Heart left ventricle (tissue), 16 donors: ENCODE measurements at regions not wholly inside any gene's neighbourhood (a gene's known extent, or its start where the extent isn't known, plus 50 kb on each side); places are given as distances from the start of the nearest gene placed in this dataset.

Experiments
- ATAC-seq, 4 donors: fragments of 200-7000 bp; cut with Tn5 transposase; one replicate each; pipeline ENCODE4 v1.9.1; 2020 to 2022; ENCODE audit warnings: moderate library complexity in 4 of 4, mild to moderate bottlenecking in 3 of 4, moderate number of reproducible peaks in 1 of 4
- DNase-seq, 5 donors: peaks; one replicate each; pipeline ENCODE4 v3.0.0-alpha.2; 2020
- H3K27ac ChIP-seq, 12 donors: fragments of 200-600 bp; sonication (generic) in 4 of 12; one replicate each; pipeline versions ENCODE4 v1.5.0 to v1.8.0; 2016 to 2022; ENCODE audit warnings: mild to moderate bottlenecking in 2 of 12
- H3K27me3 ChIP-seq, 9 donors: fragments of 200-600 bp; sonication (generic) in 2 of 9; one replicate each; pipeline versions ENCODE4 v1.5.1 to v1.8.0; 2016 to 2022; ENCODE audit warnings: mild to moderate bottlenecking in 3 of 9
- H3K36me3 ChIP-seq, 9 donors: fragments of 200-600 bp; sonication (generic) in 2 of 9; one replicate each; pipeline versions ENCODE4 v1.5.0 to v1.8.0; 2018 to 2022; ENCODE audit warnings: mild to moderate bottlenecking in 2 of 9
- H3K4me1 ChIP-seq, 12 donors: fragments of 200-600 bp; sonication (generic) in 4 of 12; one replicate each; pipeline versions ENCODE4 v1.5.0 to v1.8.0; 2016 to 2022; ENCODE audit warnings: mild to moderate bottlenecking in 3 of 12
- H3K4me3 ChIP-seq, 12 donors: fragments of 200-600 bp; sonication (generic) in 4 of 12; one replicate each; pipeline versions ENCODE4 v1.5.0 to v1.8.0; 2017 to 2022; ENCODE audit warnings: mild to moderate bottlenecking in 9 of 12, moderate library complexity in 4 of 12
- H3K9me3 ChIP-seq, 12 donors: fragments of 200-600 bp; sonication (generic) in 4 of 12; one replicate each; pipeline versions ENCODE4 v1.5.0 to v1.8.0; 2016 to 2022; ENCODE audit warnings: mild to moderate bottlenecking in 1 of 12
- CTCF ChIP-seq, 12 donors: fragments of 200-600 bp; sonication (generic) in 4 of 12; IDR thresholded peaks; one replicate each; pipeline versions ENCODE4 v1.5.0 to v1.8.0; 2018 to 2022; ENCODE audit warnings: antibody characterized with exemption in 12 of 12, mild to moderate bottlenecking in 5 of 12
- POLR2A ChIP-seq, 2 donors: fragments of 450-650 bp; IDR thresholded peaks; one replicate each; pipeline ENCODE4 v1.6.1; 2017; ENCODE audit warnings: antibody characterized with exemption in 2 of 2, mild to moderate bottlenecking in 2 of 2, moderate library complexity in 2 of 2
- WGBS, 4 donors: extraction: QIAGEN DNeasy Blood & Tissue Kit in 2 of 4; methylation state at CpG; one replicate each; pipeline versions ENCODE4 v1.1.5 to v1.1.7; 2013 to 2018; 5-methylcytosine and 5-hydroxymethylcytosine counted together
- intact Hi-C, 10 donors: fragments of 100-400 bp; cut with DNase I; formaldehyde crosslinking; loops; one replicate each; pipeline versions ENCODE4 v1.11.1 to v1.14.2; 2022
- donor health status: ischemic (EF 13 %, LVEDD 7.1; RV severe dilation, severe dysfunction).
- donor health status: healthy with polysubstance abuse.
- donor health status: DM: no; HTN: yes; CAD: no.
- donor health status: DM: no; HTN: no; CAD: no.
- donor health status: ischemic (EF 25% LVEDD 6.9; RV normal size, moderate dysfunction).
- donor health status: ischemic (EF 25% LVEDD 5.7; RV mildly dilated, moderate dysfunction).
- donor health status: healthy.
- donor health status: DM: yes; HTN: yes; CAD: no.
- donor health status: ischemic (EF 35%, LVEDD 5.7; RV mildly dilated, moderate dysfunction).
- donor health status: nonischemic (EF 11% LVEDD 7.7; RV severe dilation, severe dysfunction).
- donor health status: DM: yes; HTN: yes; CAD: no.
- donor health status: PGD.
- donor health status: ischemic (EF 29% LVEDD 5.4; RV normal size, mild dysfunction).
- donor health status: nonischemic (EF 23%, LVEDD 6.1; RV moderate dilation, normal function).

GRCh38 chr4:79471309-79471708, 63.3 kb upstream of the GK2 start:
- intact Hi-C loops, result no loop called here
- no peak overlapping the region for H3K4me3 ChIP-seq
- H3K36me3 ChIP-seq, result no peaks in the 10 kb centered on the region
- TF ChIP-seq CTCF (IDR thresholded peaks at IDR 0.05) (no peak), POLR2A (IDR thresholded peaks at IDR 0.05) (no peak)
- H3K27ac ChIP-seq, result no peak overlapping the region
- no peaks in the 10 kb centered on the region for H3K4me1 ChIP-seq
- no peaks in the 10 kb centered on the region for H3K27me3 ChIP-seq
- no peak for ATAC-seq
- DNase-seq, result no peak
- no peaks in the 10 kb centered on the region for H3K9me3 ChIP-seq

DNA sequence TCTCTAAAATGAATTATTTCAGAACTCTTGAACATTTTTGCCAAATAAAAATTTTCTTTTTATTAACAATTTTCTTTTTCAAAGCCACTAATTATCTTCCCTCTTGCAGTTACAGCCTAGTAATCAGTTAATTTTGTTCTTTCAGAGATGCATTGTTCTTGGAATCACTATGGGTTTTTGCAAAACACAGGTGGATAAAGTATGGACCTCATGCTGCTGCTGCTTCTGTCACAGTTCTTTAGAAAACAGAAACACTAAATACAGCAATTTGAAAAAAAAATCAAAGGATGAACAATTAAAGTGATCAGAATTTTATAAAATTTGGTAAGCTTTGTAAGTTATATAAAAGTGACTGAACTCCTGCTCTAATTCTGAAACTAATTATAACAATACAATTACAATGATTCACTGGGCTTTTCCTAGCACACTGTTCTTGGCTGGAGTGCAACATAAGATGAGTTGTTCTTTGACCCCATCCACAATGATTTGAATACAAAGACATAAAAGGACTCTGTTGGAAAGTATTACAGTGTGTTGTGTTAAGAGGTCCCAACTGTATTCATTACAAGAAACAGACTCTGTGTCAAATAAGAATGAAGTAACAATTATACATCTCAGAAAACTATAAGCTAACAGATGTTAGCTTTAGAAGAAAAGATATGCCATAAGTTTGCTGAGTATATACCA, 59.4 kb upstream of the GK2 start:
- TF ChIP-seq POLR2A (IDR thresholded peaks at IDR 0.05) (no peak), CTCF (IDR thresholded peaks at IDR 0.05) (no peak)
- no peaks in the 10 kb centered on the region for H3K4me1 ChIP-seq
- H3K4me3 ChIP-seq, result no peak overlapping the region
- no peaks in the 10 kb centered on the region for H3K27me3 ChIP-seq
- DNase-seq (no peak), ATAC-seq (peak in 1 of 4 donors; percentile 36)
- no peaks in the 10 kb centered on the region for H3K36me3 ChIP-seq
- no peak overlapping the region for H3K27ac ChIP-seq
- no peaks in the 10 kb centered on the region for H3K9me3 ChIP-seq
- intact Hi-C loops, result no loop called here

DNA sequence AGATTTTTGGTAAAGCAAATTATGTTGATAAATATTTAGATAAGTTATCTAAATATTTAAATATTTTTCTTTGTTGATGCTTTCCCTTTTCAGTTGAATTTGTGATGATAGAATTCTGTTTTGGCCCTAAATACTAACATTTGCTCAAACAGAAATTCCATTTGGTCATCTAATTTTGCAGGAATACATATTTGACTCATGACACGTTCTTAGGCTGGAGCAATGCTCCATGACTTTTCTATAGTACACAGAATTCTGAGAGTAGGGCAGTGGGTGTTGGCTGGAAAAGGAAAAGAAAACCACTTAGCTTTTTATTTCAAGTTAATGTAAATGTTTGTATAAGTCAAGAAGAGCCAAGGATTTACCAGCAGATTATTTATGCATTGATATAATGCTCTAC, 58.6 kb upstream of the GK2 start:
- TF ChIP-seq POLR2A (IDR thresholded peaks at IDR 0.05) (no peak), CTCF (IDR thresholded peaks at IDR 0.05) (no peak)
- DNase-seq (no peak), ATAC-seq (no peak)
- Histone ChIP-seq H3K4me1 (no peaks in the 10 kb centered on the region), H3K27me3 (no peaks in the 10 kb centered on the region), H3K9me3 (no peaks in the 10 kb centered on the region), H3K36me3 (no peaks in the 10 kb centered on the region), H3K27ac (no peak overlapping the region), H3K4me3 (no peak overlapping the region)
- intact Hi-C loops, result no loop called here
- WGBS, 4 donors, result 25 to 68% (median 61%) methylated on average over 1 of the region's 1 CpG
